H9 (cell line): ENCODE measurements at regions not wholly inside any gene's neighbourhood (a gene's known extent, or its start where the extent isn't known, plus 50 kb on each side); places are given as distances from the start of the nearest gene placed in this dataset.

ENCODE experiments used
- DNase-seq: peaks from one replicate; pipeline ENCODE4 v3.0.0-alpha.2; 2017
- H2AFZ ChIP-seq: one replicate; pipeline ENCODE4 v1.6.1; 2013; ENCODE audit warnings: mild to moderate bottlenecking, low read length, control low read depth, moderate library complexity
- H2AK5ac ChIP-seq: 2 replicates; pipeline ENCODE4 v1.6.1; 2013; ENCODE audit warnings: low read length, control low read depth, mixed read lengths; ENCODE audit not compliant: insufficient read length
- H2BK120ac ChIP-seq: one replicate; pipeline ENCODE4 v1.6.1; 2013; ENCODE audit warnings: low read depth, mild to moderate bottlenecking, low read length, control low read depth, inconsistent platforms; ENCODE audit not compliant: poor library complexity, severe bottlenecking
- H2BK12ac ChIP-seq: 2 replicates; pipeline ENCODE4 v1.6.1; 2013; ENCODE audit warnings: low read length, control low read depth, mixed read lengths, low read depth; ENCODE audit not compliant: insufficient read length
- H2BK15ac ChIP-seq: 2 replicates; pipeline ENCODE4 v1.6.1; 2013; ENCODE audit warnings: low read depth, low read length, control low read depth
- H2BK20ac ChIP-seq: one replicate; pipeline ENCODE4 v1.6.1; 2013; ENCODE audit warnings: low read depth, mild to moderate bottlenecking, low read length, control low read depth, inconsistent platforms; ENCODE audit not compliant: poor library complexity, severe bottlenecking
- H2BK5ac ChIP-seq: 2 replicates; pipeline ENCODE4 v1.6.1; 2013; ENCODE audit warnings: low read length, control low read depth, mixed read lengths; ENCODE audit not compliant: insufficient read length
- H3K14ac ChIP-seq: 2 replicates; pipeline ENCODE4 v1.6.1; 2013; ENCODE audit warnings: low read length, control low read depth; ENCODE audit not compliant: insufficient read depth
- H3K18ac ChIP-seq: 2 replicates; pipeline ENCODE4 v1.6.1; 2013; ENCODE audit warnings: low read depth, mild to moderate bottlenecking, mixed read lengths, low read length, control low read depth; ENCODE audit not compliant: insufficient read length
- H3K23ac ChIP-seq: 2 replicates; pipeline ENCODE4 v1.6.1; 2013; ENCODE audit warnings: low read length, control low read depth, mixed read lengths, low read depth; ENCODE audit not compliant: insufficient read length
- H3K23me2 ChIP-seq: 2 replicates; pipeline ENCODE4 v1.6.1; 2013; ENCODE audit warnings: low read depth, mild to moderate bottlenecking, mixed read lengths, low read length, control low read depth; ENCODE audit not compliant: insufficient read length, poor library complexity, severe bottlenecking
- H3K27ac ChIP-seq: 2 replicates; pipeline ENCODE4 v1.5.1; 2013; ENCODE audit warnings: low read length, control low read depth, mixed read lengths, low read depth; ENCODE audit not compliant: insufficient read length
- H3K27me3 ChIP-seq: 2 replicates; pipeline ENCODE4 v1.6.1; 2013; ENCODE audit warnings: low read length, control low read depth, inconsistent platforms; ENCODE audit not compliant: insufficient read depth
- H3K4ac ChIP-seq: 2 replicates; pipeline ENCODE4 v1.6.1; 2013; ENCODE audit warnings: low read depth, mild to moderate bottlenecking, control low read depth, inconsistent platforms, low read length, moderate library complexity
- H3K4me1 ChIP-seq: 2 replicates; pipeline ENCODE4 v1.6.1; 2013; ENCODE audit warnings: low read length, control low read depth, inconsistent platforms; ENCODE audit not compliant: insufficient read depth
- H3K4me2 ChIP-seq: 2 replicates; pipeline ENCODE4 v1.6.1; 2013; ENCODE audit warnings: low read length, control low read depth, mixed read lengths; ENCODE audit not compliant: insufficient read length, insufficient read depth
- H3K56ac ChIP-seq: 2 replicates; pipeline ENCODE4 v1.6.1; 2013; ENCODE audit warnings: low read depth, mild to moderate bottlenecking, mixed read lengths, low read length, control low read depth; ENCODE audit not compliant: insufficient read length
- H3K79me1 ChIP-seq: 2 replicates; pipeline ENCODE4 v1.6.1; 2013; ENCODE audit warnings: low read depth, mild to moderate bottlenecking, moderate library complexity, low read length, control low read depth, inconsistent platforms; ENCODE audit not compliant: insufficient read depth, poor library complexity, severe bottlenecking
- H3K79me2 ChIP-seq: 2 replicates; pipeline ENCODE4 v1.6.1; 2013; ENCODE audit warnings: low read length, control low read depth, inconsistent platforms; ENCODE audit not compliant: insufficient read depth
- H3K9ac ChIP-seq: 2 replicates; pipeline ENCODE4 v1.6.1; 2013; ENCODE audit warnings: low read length, control low read depth, mixed read lengths; ENCODE audit not compliant: insufficient read length; ENCODE audit errors: extremely low read depth
- H3K9me3 ChIP-seq: one replicate; pipeline ENCODE4 v1.6.1; 2013; ENCODE audit warnings: low read depth, low read length, inconsistent platforms; ENCODE audit not compliant: control insufficient read depth
- H3T11ph ChIP-seq: one replicate; pipeline ENCODE4 v1.6.1; 2013; ENCODE audit warnings: mild to moderate bottlenecking, low read length, control low read depth, inconsistent platforms
- H4K20me1 ChIP-seq: one replicate; pipeline ENCODE4 v1.6.1; 2013; ENCODE audit not compliant: control insufficient read depth, insufficient read length, insufficient read depth
- H4K5ac ChIP-seq: 2 replicates; pipeline ENCODE4 v1.6.1; 2013; ENCODE audit warnings: low read depth, mild to moderate bottlenecking, mixed read lengths, low read length, control low read depth; ENCODE audit not compliant: insufficient read length
- H4K8ac ChIP-seq: replicated peaks from 2 replicates; pipeline ENCODE4 v1.6.1; 2013; ENCODE audit warnings: low read length, control low read depth, mixed read lengths, low read depth; ENCODE audit not compliant: insufficient read length
- H4K91ac ChIP-seq: 2 replicates; pipeline ENCODE4 v1.6.1; 2013; ENCODE audit warnings: low read depth, mild to moderate bottlenecking, moderate library complexity, mixed read lengths, low read length, control low read depth; ENCODE audit not compliant: insufficient read length
- H3K27ac Mint-ChIP-seq, 3 experiments: 2 replicates in 2 of 3; 3 replicates in 1 of 3; pipeline ENCODE4 v1.8.0; 2020 to 2021; ENCODE audit warnings: mixed read lengths in 3 of 3, mild to moderate bottlenecking in 1 of 3, moderate library complexity in 1 of 3
- H3K27me3 Mint-ChIP-seq: 2 replicates; pipeline ENCODE4 v1.8.0; 2021; ENCODE audit warnings: low read depth, mild to moderate bottlenecking, moderate library complexity, mixed read lengths
- H3K36me3 Mint-ChIP-seq, 3 experiments: 2 replicates in 2 of 3; 3 replicates in 1 of 3; pipeline ENCODE4 v1.8.0; 2020 to 2021; ENCODE audit warnings: low read depth in 3 of 3, mixed read lengths in 3 of 3; ENCODE audit not compliant: insufficient read depth in 1 of 3
- H3K4me1 Mint-ChIP-seq, 2 experiments: 2 replicates each; pipeline ENCODE4 v1.8.0; 2020; ENCODE audit warnings: mixed read lengths in 2 of 2
- H3K4me3 Mint-ChIP-seq, 2 experiments: 2 replicates in 1 of 2; 3 replicates in 1 of 2; pipeline ENCODE4 v1.8.0; 2020 to 2021; ENCODE audit warnings: mild to moderate bottlenecking in 2 of 2, mixed read lengths in 2 of 2, moderate library complexity in 1 of 2
- H3K9me3 Mint-ChIP-seq, 2 experiments: 2 replicates in 1 of 2; 3 replicates in 1 of 2; pipeline ENCODE4 v1.8.0; 2020; ENCODE audit warnings: mild to moderate bottlenecking in 2 of 2, mixed read lengths in 2 of 2, moderate library complexity in 1 of 2
- CTCF ChIP-seq: fragments of 200-600 bp; sonication (generic); conservative IDR thresholded peaks from 3 replicates; pipeline ENCODE4 v1.8.0; 2021; ENCODE audit warnings: antibody characterized with exemption, mild to moderate bottlenecking
- whole genome bisulfite sequencing: extraction: QIAGEN DNeasy Blood & Tissue Kit; methylation state at CpG from one replicate; pipeline ENCODE4 v1.1.7; 2013; ENCODE audit warnings: missing lambda C conversion rate, low lambda C conversion rate, mixed read lengths; ENCODE audit not compliant: insufficient read length; ENCODE audit errors: extremely low coverage; 5-methylcytosine and 5-hydroxymethylcytosine counted together

DNA sequence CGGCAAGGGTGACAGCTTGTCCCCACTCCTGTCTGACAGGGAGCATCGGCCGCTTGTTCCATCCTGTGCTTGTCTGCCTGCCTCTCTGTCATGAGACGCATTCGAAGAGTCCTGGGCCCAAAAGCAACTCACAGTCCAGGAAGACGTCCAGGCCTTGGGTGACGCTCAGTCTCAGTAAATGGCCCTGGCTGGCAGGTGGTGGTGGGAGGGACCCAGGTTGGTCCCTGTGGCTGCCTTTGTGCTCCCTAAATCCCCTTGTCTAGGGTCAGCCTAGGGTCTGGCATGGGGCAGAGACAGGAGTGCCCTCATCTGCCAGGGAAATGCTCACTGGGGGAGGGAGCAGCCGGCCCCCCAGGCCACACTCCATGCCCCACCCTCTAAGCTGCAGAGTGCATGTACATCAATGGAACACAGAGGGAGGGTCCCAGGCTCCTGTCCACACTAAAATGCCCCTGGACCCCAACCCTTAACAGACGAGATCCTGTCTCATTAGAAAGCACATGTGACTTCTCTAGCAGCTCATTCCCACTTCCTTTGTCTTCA is 295.2 kb upstream of the ZNF32 start:
- Mint-ChIP-seq H3K4me1 (peaks cover 8% of the 10 kb centered on the region in 2 experiments), H3K9me3 (peaks cover 0 to under 1% of the 10 kb centered on the region in 2 experiments; a peak in 1 of 5 replicates), H3K4me3 (no peak overlapping the region), H3K36me3 (no peaks in the 10 kb centered on the region), H3K27me3 (peaks cover 3% of the 10 kb centered on the region; the same call in 1 of the 2 replicates), H3K27ac (no peak overlapping the region)
- H3K27ac ChIP-seq: no peak overlapping the region
- no peak overlapping the region for H2BK15ac ChIP-seq
- no peak overlapping the region for H4K5ac ChIP-seq
- H2AFZ ChIP-seq: no peak overlapping the region
- no peak overlapping the region for H2BK20ac ChIP-seq
- peak; percentile 13 for DNase-seq
- no peak overlapping the region for H3K56ac ChIP-seq
- no peak overlapping the region for H3T11ph ChIP-seq
- H2BK12ac ChIP-seq: no peak overlapping the region
- H4K91ac ChIP-seq: no peak overlapping the region
- no peaks in the 10 kb centered on the region for H3K23me2 ChIP-seq
- no peak overlapping the region for H3K18ac ChIP-seq
- H3K14ac ChIP-seq: no peak overlapping the region
- H2BK5ac ChIP-seq: no peak overlapping the region
- no peaks in the 10 kb centered on the region for H3K9me3 ChIP-seq
- H4K20me1 ChIP-seq: no peaks in the 10 kb centered on the region
- H3K23ac ChIP-seq: no peak overlapping the region
- H3K79me1 ChIP-seq: no peaks in the 10 kb centered on the region
- H4K8ac ChIP-seq: no peak overlapping the region
- no peaks in the 10 kb centered on the region for H3K27me3 ChIP-seq
- H3K79me2 ChIP-seq: no peaks in the 10 kb centered on the region
- H2BK120ac ChIP-seq: no peak overlapping the region
- no peak overlapping the region for H2AK5ac ChIP-seq
- H3K4ac ChIP-seq: no peak overlapping the region
- no peak overlapping the region for H3K9ac ChIP-seq
- no peak overlapping the region for H3K4me2 ChIP-seq
- no CpG with 5 or more reads among the region's 9 CpGs for WGBS
- no peak for TF ChIP-seq CTCF
- no peaks in the 10 kb centered on the region for H3K4me1 ChIP-seq
